ENCODE measurements at regions not wholly inside any gene's neighbourhood (a gene's known extent, or its start where the extent isn't known, plus 50 kb on each side); places are given as distances from the start of the nearest gene placed in this dataset.

DNA sequence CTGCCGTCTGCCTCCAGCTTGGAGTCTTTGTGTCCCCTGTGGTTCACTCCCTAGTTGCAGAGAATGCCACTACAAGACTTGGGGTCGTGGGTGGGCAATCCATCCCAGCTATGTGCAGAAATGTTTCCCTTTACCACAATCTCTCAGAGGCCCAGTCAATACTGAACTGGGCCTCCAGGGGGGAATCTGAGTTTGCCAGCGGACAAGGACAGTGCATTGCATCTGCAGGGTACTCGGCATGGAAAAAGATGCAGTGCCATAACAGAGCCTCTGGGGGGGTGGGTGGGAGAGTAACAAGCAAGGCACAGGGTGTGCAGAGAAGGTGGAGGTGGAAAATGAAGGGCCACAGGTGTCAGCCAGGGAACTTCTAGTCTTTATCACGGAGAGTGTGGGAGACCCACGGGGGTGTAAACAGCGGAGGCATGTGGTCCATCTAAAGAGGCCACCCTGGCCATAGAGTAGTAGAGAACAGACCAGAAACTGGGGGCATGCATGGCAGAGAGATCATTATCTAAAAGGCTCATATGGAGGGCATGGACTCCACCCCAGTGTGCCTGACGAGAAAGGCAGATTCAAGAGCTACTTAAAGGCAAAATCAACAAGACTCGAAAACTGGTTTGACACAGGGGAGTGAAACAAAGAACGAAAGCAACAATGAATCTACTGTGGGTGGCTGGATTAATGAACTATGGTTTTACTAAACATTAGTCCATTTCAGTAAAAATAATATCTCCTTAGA lies 182.4 kb downstream of the ANXA2 start:
- H3K9me1 ChIP-seq (replicated peaks; ENCODE audit: control insufficient read depth, extremely low read depth, insufficient read depth, low read length) = no peaks in the 10 kb centered on the region
- no TSS peak for BruUV-seq (replicated peaks)
- H3K4me1 ChIP-seq (ENCODE audit: control insufficient read depth, extremely low read depth, insufficient read depth, low read length) = no peaks in the 10 kb centered on the region
- no peak overlapping the region for H3K4me3 ChIP-seq (replicated peaks in 1 of 3; ENCODE audit: insufficient read depth in 1 of 3, low read depth in 1 of 3, low read length in 3 of 3)
- H3K27me3 ChIP-seq (ENCODE audit: control insufficient read depth in 2 of 2, insufficient read depth in 2 of 2, low read length in 2 of 2) = peaks cover 2 to 13% of the 10 kb centered on the region in 2 experiments
- H3K9ac ChIP-seq (replicated peaks; ENCODE audit: extremely low read depth, insufficient read depth, low read length) = no peak overlapping the region
- no peaks in the 10 kb centered on the region for H3K36me3 ChIP-seq (ENCODE audit: control insufficient read depth in 2 of 2, extremely low read depth in 1 of 2, insufficient read depth in 2 of 2, low read length in 2 of 2)
- no peak overlapping the region for H3K27ac ChIP-seq (ENCODE audit: insufficient read depth, low read depth, low read length)
- intact Hi-C loops (cut with micrococcal nuclease) = no loop called here
- H3K79me2 ChIP-seq (ENCODE audit: control insufficient read depth, insufficient read depth, low read length) = no peaks in the 10 kb centered on the region
- H2AFZ ChIP-seq (ENCODE audit: low read depth, low read length) = no peak overlapping the region
- no peak overlapping the region for H3K4me2 ChIP-seq (ENCODE audit: insufficient read depth, low read length)
- POLR2A ChIA-PET = no interaction called here
- TF ChIP-seq POLR2A (IDR thresholded peaks at IDR 0.05; ENCODE audit: low read depth, low read length) = no peak
- no peak for TF ChIP-seq GATA2 (IDR thresholded peaks at IDR 0.05; ENCODE audit: insufficient read depth, insufficient read length, low read depth, low read length)
- no peak for TF ChIP-seq POLR2AphosphoS5 (IDR thresholded peaks at IDR 0.05; ENCODE audit: insufficient read depth, low read depth, low read length)
- TF ChIP-seq FOS (IDR thresholded peaks at IDR 0.05; ENCODE audit: borderline replicate concordance, insufficient read depth, low read length) = no peak
- no peak for TF ChIP-seq EZH2 (IDR thresholded peaks at IDR 0.05; ENCODE audit: borderline replicate concordance, low read depth, low read length, severe bottlenecking)
- TF ChIP-seq MYC (IDR thresholded peaks at IDR 0.05; ENCODE audit: low read depth, low read length) = no peak
- TF ChIP-seq, protein P1, sequence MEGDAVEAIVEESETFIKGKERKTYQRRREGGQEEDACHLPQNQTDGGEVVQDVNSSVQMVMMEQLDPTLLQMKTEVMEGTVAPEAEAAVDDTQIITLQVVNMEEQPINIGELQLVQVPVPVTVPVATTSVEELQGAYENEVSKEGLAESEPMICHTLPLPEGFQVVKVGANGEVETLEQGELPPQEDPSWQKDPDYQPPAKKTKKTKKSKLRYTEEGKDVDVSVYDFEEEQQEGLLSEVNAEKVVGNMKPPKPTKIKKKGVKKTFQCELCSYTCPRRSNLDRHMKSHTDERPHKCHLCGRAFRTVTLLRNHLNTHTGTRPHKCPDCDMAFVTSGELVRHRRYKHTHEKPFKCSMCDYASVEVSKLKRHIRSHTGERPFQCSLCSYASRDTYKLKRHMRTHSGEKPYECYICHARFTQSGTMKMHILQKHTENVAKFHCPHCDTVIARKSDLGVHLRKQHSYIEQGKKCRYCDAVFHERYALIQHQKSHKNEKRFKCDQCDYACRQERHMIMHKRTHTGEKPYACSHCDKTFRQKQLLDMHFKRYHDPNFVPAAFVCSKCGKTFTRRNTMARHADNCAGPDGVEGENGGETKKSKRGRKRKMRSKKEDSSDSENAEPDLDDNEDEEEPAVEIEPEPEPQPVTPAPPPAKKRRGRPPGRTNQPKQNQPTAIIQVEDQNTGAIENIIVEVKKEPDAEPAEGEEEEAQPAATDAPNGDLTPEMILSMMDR (IDR thresholded peaks at IDR 0.05; ENCODE audit: extremely low read depth in 1 of 2, insufficient read depth in 1 of 2, low read depth in 1 of 2, low read length in 2 of 2) = no peak
- no peak for TF ChIP-seq JUN (IDR thresholded peaks at IDR 0.05; ENCODE audit: borderline replicate concordance, insufficient read depth, insufficient read length, low read depth)
- TF ChIP-seq, protein P2, sequence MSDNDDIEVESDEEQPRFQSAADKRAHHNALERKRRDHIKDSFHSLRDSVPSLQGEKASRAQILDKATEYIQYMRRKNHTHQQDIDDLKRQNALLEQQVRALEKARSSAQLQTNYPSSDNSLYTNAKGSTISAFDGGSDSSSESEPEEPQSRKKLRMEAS (IDR thresholded peaks at IDR 0.05; ENCODE audit: insufficient read depth, insufficient read length) = no peak
- DNase-seq (ENCODE audit: low read depth, low spot score) = no peak
- dilution Hi-C loops (cut with MboI; ENCODE audit: extremely low pct_ligation_motif_present, low sequenced_read_pairs) = no loop called here
- no peak for FAIRE-seq
- CTCF ChIA-PET = interaction anchor here (0.8 to 2.0 kb wide), 4 partner anchors 10 to 35 kb away, joined by 3 to 4 read pairs (median 4); no protein-coding TSS in a partner anchor
- no peaks in the 10 kb centered on the region for H3K9me3 ChIP-seq (replicated peaks; ENCODE audit: control insufficient read depth, insufficient read depth, low read length)
- no peaks in the 10 kb centered on the region for H4K20me1 ChIP-seq (replicated peaks; ENCODE audit: control insufficient read depth, extremely low read depth, insufficient read depth, low read length)
